Activated CD4-positive, CD25-positive, alpha-beta regulatory T cell treated with anti-CD3 and anti-CD28 coated beads, Interleukin-2, amount 50 U/mL, for 72 hours (primary cell): ENCODE measurements at regions not wholly inside any gene's neighbourhood (a gene's known extent, or its start where the extent isn't known, plus 50 kb on each side); places are given as distances from the start of the nearest gene placed in this dataset.

ENCODE experiments used
- DNase-seq: peaks from one replicate; pipeline ENCODE4 v3.0.0; 2021

GRCh38 chr12:60391051-60391450 is 795.2 kb downstream of the SLC16A7 start:
- DNase-seq, result no peak

GRCh38 chr12:60391791-60392190 is 796.0 kb downstream of the SLC16A7 start:
- no peak for DNase-seq

GRCh38 chr12:60393093-60393492 is 797.3 kb downstream of the SLC16A7 start:
- DNase-seq, result no peak

GRCh38 chr12:60394665-60395064 is 798.8 kb downstream of the SLC16A7 start:
- DNase-seq, result no peak

- DNase-seq, result no peak
Measured at GRCh38 chr12:60398547-60398946, 802.7 kb downstream of the SLC16A7 start.

GRCh38 chr12:60399064-60399463 is 803.2 kb downstream of the SLC16A7 start:
- no peak for DNase-seq

GRCh38 chr12:60402996-60403395 is 807.2 kb downstream of the SLC16A7 start:
- DNase-seq, result no peak

- DNase-seq, result no peak
Measured at GRCh38 chr12:60415351-60415750, 819.5 kb downstream of the SLC16A7 start.

GRCh38 chr12:60419986-60420385 is 824.2 kb downstream of the SLC16A7 start:
- DNase-seq, result no peak

GRCh38 chr12:60421741-60422140 is 825.9 kb downstream of the SLC16A7 start:
- DNase-seq, result no peak

GRCh38 chr12:60437297-60437696 is 841.5 kb downstream of the SLC16A7 start:
- DNase-seq, result no peak

- DNase-seq, result no peak
Measured at GRCh38 chr12:60441577-60441976, 845.7 kb downstream of the SLC16A7 start.

GRCh38 chr12:60451457-60451856 is 855.6 kb downstream of the SLC16A7 start:
- DNase-seq, result no peak

GRCh38 chr12:60465060-60465459 is 869.2 kb downstream of the SLC16A7 start:
- no peak for DNase-seq

GRCh38 chr12:60468546-60468945 is 872.7 kb downstream of the SLC16A7 start:
- DNase-seq, result no peak

GRCh38 chr12:60475825-60476224 is 880.0 kb downstream of the SLC16A7 start:
- no peak for DNase-seq

- DNase-seq, result no peak
Measured at GRCh38 chr12:60487284-60487683, 891.5 kb downstream of the SLC16A7 start.

- DNase-seq, result no peak
Measured at GRCh38 chr12:60489071-60489470, 893.2 kb downstream of the SLC16A7 start.

- DNase-seq, result no peak
Measured at GRCh38 chr12:60494244-60494643, 898.4 kb downstream of the SLC16A7 start.

- DNase-seq, result no peak
Measured at GRCh38 chr12:60498656-60499055, 902.8 kb downstream of the SLC16A7 start.

GRCh38 chr12:60501124-60501729 is 905.4 kb downstream of the SLC16A7 start:
- DNase-seq, result no peak

- no peak for DNase-seq
Measured at GRCh38 chr12:60522684-60523400, 927.0 kb downstream of the SLC16A7 start.

- DNase-seq, result no peak
Measured at GRCh38 chr12:60529261-60529660, 933.4 kb downstream of the SLC16A7 start.

GRCh38 chr12:60529723-60530122 is 933.9 kb downstream of the SLC16A7 start:
- no peak for DNase-seq

GRCh38 chr12:60535363-60535762 is 939.5 kb downstream of the SLC16A7 start:
- DNase-seq, result no peak
